OCI-LY3 (cell line): ENCODE measurements at regions not wholly inside any gene's neighbourhood (a gene's known extent, or its start where the extent isn't known, plus 50 kb on each side); places are given as distances from the start of the nearest gene placed in this dataset.

Source experiments
- EZH2phosphoT487 ChIP-seq: fragments of 200-600 bp; shearing (Covaris generic); IDR thresholded peaks from 2 replicates; pipeline ENCODE4 v1.6.1; 2018; ENCODE audit warnings: antibody characterized with exemption, mixed run types, low read depth
- TF ChIP-seq, protein P1 (sequence below): fragments of 200-600, 300-600 bp; sonication (generic); IDR thresholded peaks from 2 replicates; pipeline ENCODE4 v1.5.1; 2014; ENCODE audit warnings: antibody characterized with exemption, low read length, low read depth

- TF ChIP-seq, protein P1, sequence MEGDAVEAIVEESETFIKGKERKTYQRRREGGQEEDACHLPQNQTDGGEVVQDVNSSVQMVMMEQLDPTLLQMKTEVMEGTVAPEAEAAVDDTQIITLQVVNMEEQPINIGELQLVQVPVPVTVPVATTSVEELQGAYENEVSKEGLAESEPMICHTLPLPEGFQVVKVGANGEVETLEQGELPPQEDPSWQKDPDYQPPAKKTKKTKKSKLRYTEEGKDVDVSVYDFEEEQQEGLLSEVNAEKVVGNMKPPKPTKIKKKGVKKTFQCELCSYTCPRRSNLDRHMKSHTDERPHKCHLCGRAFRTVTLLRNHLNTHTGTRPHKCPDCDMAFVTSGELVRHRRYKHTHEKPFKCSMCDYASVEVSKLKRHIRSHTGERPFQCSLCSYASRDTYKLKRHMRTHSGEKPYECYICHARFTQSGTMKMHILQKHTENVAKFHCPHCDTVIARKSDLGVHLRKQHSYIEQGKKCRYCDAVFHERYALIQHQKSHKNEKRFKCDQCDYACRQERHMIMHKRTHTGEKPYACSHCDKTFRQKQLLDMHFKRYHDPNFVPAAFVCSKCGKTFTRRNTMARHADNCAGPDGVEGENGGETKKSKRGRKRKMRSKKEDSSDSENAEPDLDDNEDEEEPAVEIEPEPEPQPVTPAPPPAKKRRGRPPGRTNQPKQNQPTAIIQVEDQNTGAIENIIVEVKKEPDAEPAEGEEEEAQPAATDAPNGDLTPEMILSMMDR = no peak
- no peak for TF ChIP-seq EZH2phosphoT487
Measured at GRCh38 chr6:9834233-9834632, 580.6 kb downstream of the TFAP2A start.
